Colonic mucosa (tissue), 4 donors: ENCODE measurements at regions not wholly inside any gene's neighbourhood (a gene's known extent, or its start where the extent isn't known, plus 50 kb on each side); places are given as distances from the start of the nearest gene placed in this dataset.

Source experiments
- DNase-seq: peaks from one replicate; pipeline ENCODE4 v3.0.0-alpha.2; 2020
- H3K27ac ChIP-seq: fragments of 200-600 bp; one replicate; pipeline ENCODE4 v1.8.0; 2021
- H3K27me3 ChIP-seq: fragments of 200-600 bp; one replicate; pipeline ENCODE4 v1.8.0; 2021
- H3K36me3 ChIP-seq: fragments of 200-600 bp; one replicate; pipeline ENCODE4 v1.8.0; 2021
- H3K4me1 ChIP-seq: fragments of 200-600 bp; one replicate; pipeline ENCODE4 v1.8.0; 2021; ENCODE audit warnings: mild to moderate bottlenecking
- H3K4me3 ChIP-seq: fragments of 200-600 bp; one replicate; pipeline ENCODE4 v1.8.0; 2021
- H3K9ac ChIP-seq, 2 donors: one replicate each; pipeline ENCODE4 v1.7.0; 2013; ENCODE audit warnings: control low read depth in 2 of 2, low read depth in 2 of 2, low read length in 2 of 2
- H3K9me3 ChIP-seq: fragments of 200-600 bp; one replicate; pipeline ENCODE4 v1.8.0; 2021
- intact Hi-C: fragments of 100-400 bp; cut with DNase I; formaldehyde crosslinking; loops from one replicate; pipeline ENCODE4 v1.14.1; 2022
- TF ChIP-seq, protein P1 (sequence below): fragments of 200-600 bp; IDR thresholded peaks from one replicate; pipeline ENCODE4 v1.8.0; 2022; ENCODE audit warnings: antibody characterized with exemption, mild to moderate bottlenecking
- donor health status: healthy.
- donor health status: DM: no; HTN: no; CAD: no.
- donor health status: DM: no; HTN: no; CAD: no.

DNA sequence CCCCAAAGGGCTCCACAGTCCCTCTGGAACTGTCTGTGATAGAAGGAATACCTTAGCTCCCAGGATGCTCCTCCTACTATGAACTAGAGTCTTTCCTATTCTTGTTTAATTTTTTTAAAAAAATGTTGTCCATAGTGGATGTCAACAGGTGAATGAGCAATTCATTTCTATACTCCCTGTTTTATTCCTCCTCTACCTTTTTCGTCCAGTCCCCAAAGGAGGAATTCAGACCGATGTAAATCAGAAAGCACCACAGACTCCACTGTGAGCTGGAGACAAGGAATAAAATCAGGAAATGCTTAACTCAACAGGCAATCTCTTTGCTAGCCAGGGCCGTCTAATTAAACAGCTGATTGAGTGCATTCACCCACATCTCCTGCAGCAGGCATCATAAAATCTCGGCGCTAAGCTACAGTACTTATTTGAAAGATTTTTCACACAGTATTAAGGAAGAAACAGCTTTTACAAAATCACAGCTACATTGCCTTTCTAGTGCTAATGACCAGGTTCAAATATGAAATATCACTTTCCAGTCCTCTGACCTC, 381.6 kb downstream of the SIPA1L2 start:
- TF ChIP-seq, protein P1, sequence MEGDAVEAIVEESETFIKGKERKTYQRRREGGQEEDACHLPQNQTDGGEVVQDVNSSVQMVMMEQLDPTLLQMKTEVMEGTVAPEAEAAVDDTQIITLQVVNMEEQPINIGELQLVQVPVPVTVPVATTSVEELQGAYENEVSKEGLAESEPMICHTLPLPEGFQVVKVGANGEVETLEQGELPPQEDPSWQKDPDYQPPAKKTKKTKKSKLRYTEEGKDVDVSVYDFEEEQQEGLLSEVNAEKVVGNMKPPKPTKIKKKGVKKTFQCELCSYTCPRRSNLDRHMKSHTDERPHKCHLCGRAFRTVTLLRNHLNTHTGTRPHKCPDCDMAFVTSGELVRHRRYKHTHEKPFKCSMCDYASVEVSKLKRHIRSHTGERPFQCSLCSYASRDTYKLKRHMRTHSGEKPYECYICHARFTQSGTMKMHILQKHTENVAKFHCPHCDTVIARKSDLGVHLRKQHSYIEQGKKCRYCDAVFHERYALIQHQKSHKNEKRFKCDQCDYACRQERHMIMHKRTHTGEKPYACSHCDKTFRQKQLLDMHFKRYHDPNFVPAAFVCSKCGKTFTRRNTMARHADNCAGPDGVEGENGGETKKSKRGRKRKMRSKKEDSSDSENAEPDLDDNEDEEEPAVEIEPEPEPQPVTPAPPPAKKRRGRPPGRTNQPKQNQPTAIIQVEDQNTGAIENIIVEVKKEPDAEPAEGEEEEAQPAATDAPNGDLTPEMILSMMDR = no peak
- DNase-seq = no peak
- H3K36me3 ChIP-seq = no peaks in the 10 kb centered on the region
- no peaks in the 10 kb centered on the region for H3K27me3 ChIP-seq
- H3K9ac ChIP-seq = no peak overlapping the region
- intact Hi-C loops = no loop called here
- no peaks in the 10 kb centered on the region for H3K4me1 ChIP-seq
- H3K27ac ChIP-seq = no peak overlapping the region
- no peaks in the 10 kb centered on the region for H3K9me3 ChIP-seq
- no peak overlapping the region for H3K4me3 ChIP-seq

DNA sequence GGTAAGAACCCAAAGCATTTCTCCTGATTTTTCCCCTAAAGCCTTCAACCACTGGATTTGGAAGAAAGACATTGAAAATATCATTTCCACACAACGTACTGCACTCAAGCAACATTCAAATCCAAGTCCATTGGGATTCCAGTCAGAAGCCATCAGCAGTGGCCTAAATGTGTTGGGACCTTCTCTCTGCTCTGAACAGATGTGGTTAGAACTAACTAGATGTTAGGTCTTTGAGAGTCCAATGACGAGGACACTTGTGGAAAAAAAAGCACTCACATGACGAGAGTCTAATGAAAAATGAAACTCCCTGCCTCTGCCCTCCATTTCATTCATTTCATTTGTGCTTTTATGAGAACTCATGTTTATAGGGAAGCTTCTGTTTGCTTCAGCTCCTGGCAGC, 382.3 kb downstream of the SIPA1L2 start:
- no peaks in the 10 kb centered on the region for H3K36me3 ChIP-seq
- H3K27me3 ChIP-seq = no peaks in the 10 kb centered on the region
- H3K4me3 ChIP-seq = no peak overlapping the region
- H3K9me3 ChIP-seq = no peaks in the 10 kb centered on the region
- TF ChIP-seq, protein P1 = no peak
- intact Hi-C loops = no loop called here
- no peaks in the 10 kb centered on the region for H3K4me1 ChIP-seq
- H3K9ac ChIP-seq = no peak overlapping the region
- no peak overlapping the region for H3K27ac ChIP-seq
- DNase-seq = no peak

DNA sequence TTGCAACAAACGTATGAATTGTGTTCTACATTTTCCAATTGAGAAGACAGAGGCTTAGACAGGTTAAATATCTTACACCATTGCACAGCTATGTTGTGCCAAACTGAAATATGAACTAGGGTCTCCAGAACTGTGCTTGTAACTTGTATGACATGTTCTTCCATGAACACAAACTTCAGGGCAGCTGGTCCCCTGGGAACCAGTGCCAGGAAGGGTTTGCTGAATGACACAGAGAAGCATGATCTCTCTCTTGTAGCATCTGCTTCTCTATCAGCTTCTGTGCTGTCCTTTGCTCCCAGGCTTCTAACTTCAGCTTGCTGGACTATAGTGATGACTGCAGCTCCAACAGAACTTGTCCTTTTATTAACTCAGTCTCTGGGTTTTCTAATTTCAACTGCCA, 385.5 kb downstream of the SIPA1L2 start:
- intact Hi-C loops = no loop called here
- TF ChIP-seq, protein P1 = no peak
- Histone ChIP-seq H3K4me1 (no peaks in the 10 kb centered on the region), H3K9me3 (no peaks in the 10 kb centered on the region), H3K27me3 (no peaks in the 10 kb centered on the region), H3K4me3 (no peak overlapping the region), H3K9ac (no peak overlapping the region), H3K36me3 (no peaks in the 10 kb centered on the region), H3K27ac (no peak overlapping the region)
- no peak for DNase-seq

DNA sequence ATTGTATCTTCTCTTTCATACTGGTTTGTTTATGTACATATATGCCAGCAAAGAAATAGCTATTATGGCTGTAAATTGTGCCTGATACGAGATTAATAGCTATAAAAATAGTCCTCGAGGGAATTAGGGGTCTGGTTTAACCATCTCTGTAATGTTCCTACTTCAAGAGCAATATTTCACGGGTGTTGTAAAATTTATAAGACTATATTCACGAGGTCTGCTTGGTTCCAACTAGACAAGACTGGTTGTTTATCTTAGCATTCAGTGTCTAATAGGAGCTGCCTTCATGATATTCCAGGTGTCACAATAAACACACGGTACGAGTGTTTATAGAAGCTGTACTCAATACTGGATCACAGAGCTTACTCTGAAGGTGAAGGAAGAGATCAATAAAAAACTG, 389.9 kb downstream of the SIPA1L2 start:
- TF ChIP-seq, protein P1 = no peak
- Histone ChIP-seq H3K27ac (no peak overlapping the region), H3K4me3 (no peak overlapping the region), H3K36me3 (no peaks in the 10 kb centered on the region), H3K9ac (no peak overlapping the region), H3K9me3 (no peaks in the 10 kb centered on the region), H3K4me1 (no peaks in the 10 kb centered on the region), H3K27me3 (no peaks in the 10 kb centered on the region)
- DNase-seq = no peak
- intact Hi-C loops = no loop called here

DNA sequence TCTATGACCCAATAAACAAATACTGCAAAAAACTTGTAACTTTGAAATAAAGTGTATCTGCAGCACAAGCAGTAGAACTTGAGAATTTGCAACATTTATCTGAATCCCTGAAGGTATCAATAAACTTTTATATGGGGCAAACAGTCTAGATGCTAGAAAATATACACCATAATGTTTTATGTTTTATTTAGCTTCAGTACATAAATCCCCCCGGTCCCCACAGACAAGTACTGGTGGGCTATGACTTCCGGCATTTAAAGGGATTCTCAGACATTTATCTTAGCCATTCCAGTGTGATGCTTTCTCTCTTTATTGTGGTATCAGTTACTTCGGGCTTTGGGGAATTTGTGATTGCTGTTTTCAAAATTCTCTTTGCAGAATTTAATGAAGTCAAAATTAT, 390.4 kb downstream of the SIPA1L2 start:
- no peaks in the 10 kb centered on the region for H3K9me3 ChIP-seq
- H3K27ac ChIP-seq = no peak overlapping the region
- no peaks in the 10 kb centered on the region for H3K4me1 ChIP-seq
- DNase-seq = no peak
- H3K9ac ChIP-seq = no peak overlapping the region
- H3K27me3 ChIP-seq = no peaks in the 10 kb centered on the region
- H3K4me3 ChIP-seq = no peak overlapping the region
- H3K36me3 ChIP-seq = no peaks in the 10 kb centered on the region
- TF ChIP-seq, protein P1 = no peak
- intact Hi-C loops = no loop called here

DNA sequence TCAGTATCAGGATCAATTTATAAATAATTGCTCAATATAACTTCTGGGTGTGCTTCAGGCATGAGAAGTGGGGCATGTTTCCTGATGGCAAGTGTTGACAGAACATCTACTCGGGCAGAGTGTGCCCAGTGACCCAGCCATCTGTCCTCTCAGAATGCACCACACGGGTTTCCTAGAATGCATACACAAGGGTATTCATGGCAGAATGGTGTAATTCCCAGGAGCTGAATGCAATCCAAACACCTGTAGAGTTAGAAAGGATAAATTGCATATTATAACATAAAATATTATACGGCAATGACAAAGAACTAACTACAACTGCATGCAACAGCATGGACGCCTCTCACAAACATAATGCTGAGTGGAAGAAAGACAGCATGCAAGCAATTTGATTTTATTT, 391.9 kb downstream of the SIPA1L2 start:
- no peaks in the 10 kb centered on the region for H3K4me1 ChIP-seq
- H3K9ac ChIP-seq = no peak overlapping the region
- H3K36me3 ChIP-seq = no peaks in the 10 kb centered on the region
- no peaks in the 10 kb centered on the region for H3K9me3 ChIP-seq
- H3K27ac ChIP-seq = no peak overlapping the region
- no peaks in the 10 kb centered on the region for H3K27me3 ChIP-seq
- H3K4me3 ChIP-seq = no peak overlapping the region
- no peak for DNase-seq
- TF ChIP-seq, protein P1 = no peak
- intact Hi-C loops = no loop called here
